ENCODE measurements at regions not wholly inside any gene's neighbourhood (a gene's known extent, or its start where the extent isn't known, plus 50 kb on each side); places are given as distances from the start of the nearest gene placed in this dataset.

DNA sequence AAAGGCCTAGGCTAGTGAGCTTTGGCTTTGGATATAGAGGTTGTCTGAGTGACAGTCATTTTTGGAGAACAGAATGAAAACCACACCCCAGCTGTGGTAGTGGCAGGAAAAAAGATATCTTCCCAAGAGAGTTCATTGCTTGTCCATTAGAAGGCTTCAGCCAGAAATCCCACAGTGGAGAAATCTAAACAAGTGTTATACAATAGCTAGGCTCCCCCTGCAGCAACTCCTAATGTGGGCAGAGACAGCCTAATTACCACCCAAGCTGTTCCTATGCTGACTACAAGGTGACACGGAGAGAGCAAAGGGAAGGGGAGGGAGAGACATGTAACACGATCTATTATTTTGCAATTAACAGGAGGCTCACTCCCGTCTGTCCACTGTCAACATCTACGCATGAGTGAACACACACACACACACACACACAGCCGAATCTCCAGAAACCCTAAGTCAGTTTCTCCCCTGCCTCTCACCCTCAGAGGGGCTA lies 147.5 kb upstream of the TCF21 start:
- TF ChIP-seq, protein P1, sequence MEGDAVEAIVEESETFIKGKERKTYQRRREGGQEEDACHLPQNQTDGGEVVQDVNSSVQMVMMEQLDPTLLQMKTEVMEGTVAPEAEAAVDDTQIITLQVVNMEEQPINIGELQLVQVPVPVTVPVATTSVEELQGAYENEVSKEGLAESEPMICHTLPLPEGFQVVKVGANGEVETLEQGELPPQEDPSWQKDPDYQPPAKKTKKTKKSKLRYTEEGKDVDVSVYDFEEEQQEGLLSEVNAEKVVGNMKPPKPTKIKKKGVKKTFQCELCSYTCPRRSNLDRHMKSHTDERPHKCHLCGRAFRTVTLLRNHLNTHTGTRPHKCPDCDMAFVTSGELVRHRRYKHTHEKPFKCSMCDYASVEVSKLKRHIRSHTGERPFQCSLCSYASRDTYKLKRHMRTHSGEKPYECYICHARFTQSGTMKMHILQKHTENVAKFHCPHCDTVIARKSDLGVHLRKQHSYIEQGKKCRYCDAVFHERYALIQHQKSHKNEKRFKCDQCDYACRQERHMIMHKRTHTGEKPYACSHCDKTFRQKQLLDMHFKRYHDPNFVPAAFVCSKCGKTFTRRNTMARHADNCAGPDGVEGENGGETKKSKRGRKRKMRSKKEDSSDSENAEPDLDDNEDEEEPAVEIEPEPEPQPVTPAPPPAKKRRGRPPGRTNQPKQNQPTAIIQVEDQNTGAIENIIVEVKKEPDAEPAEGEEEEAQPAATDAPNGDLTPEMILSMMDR (IDR thresholded peaks at IDR 0.05; ENCODE audit: insufficient read depth, low read depth, low read length), result no peak
- TF ChIP-seq EZH2 (IDR thresholded peaks at IDR 0.05; ENCODE audit: insufficient read depth, low read length), result no peak
